Stimulated activated naive CD8-positive, alpha-beta T cell treated with anti-CD3 and anti-CD28 coated beads, Interleukin-15, amount 100 ng/mL, for 72 hours (primary cell): ENCODE measurements at regions not wholly inside any gene's neighbourhood (a gene's known extent, or its start where the extent isn't known, plus 50 kb on each side); places are given as distances from the start of the nearest gene placed in this dataset.
"Not testable (repeated sequence)": the region's sequence is repeated elsewhere in the genome, so short reads cannot be mapped to it uniquely, and the experiment has no call there.

Source experiments
- ATAC-seq: fragments of 150-1000 bp; cut with Tn5 transposase; 2 replicates; pipeline ENCODE4 v1.10.0; 2021; ENCODE audit warnings: mild to moderate bottlenecking, moderate library complexity
- DNase-seq, 2 donors: peaks; one replicate each; pipeline ENCODE4 v3.0.0; 2021 to 2022
- H3K27ac Mint-ChIP-seq, 2 donors: one replicate each; pipeline ENCODE4 v1.8.0; 2022; ENCODE audit warnings: mild to moderate bottlenecking in 2 of 2, mixed read lengths in 2 of 2, moderate library complexity in 2 of 2
- H3K27me3 Mint-ChIP-seq: one replicate; pipeline ENCODE4 v1.8.0; 2022; ENCODE audit warnings: mixed read lengths
- H3K4me1 Mint-ChIP-seq: one replicate; pipeline ENCODE4 v1.8.0; 2022; ENCODE audit warnings: mild to moderate bottlenecking, mixed read lengths
- H3K4me3 Mint-ChIP-seq, 2 donors: one replicate each; pipeline ENCODE4 v1.8.0; 2022; ENCODE audit warnings: mild to moderate bottlenecking in 2 of 2, mixed read lengths in 2 of 2, moderate library complexity in 1 of 2
- H3K9me3 Mint-ChIP-seq, 2 donors: one replicate each; pipeline ENCODE4 v1.8.0; 2022; ENCODE audit warnings: mixed read lengths in 2 of 2

GRCh38 chr6:106744029-106744428 lies 114.7 kb downstream of the QRSL1 start:
- H3K4me3 Mint-ChIP-seq, H3K4me1 Mint-ChIP-seq, DNase-seq, H3K27ac Mint-ChIP-seq, ATAC-seq, H3K9me3 Mint-ChIP-seq: not testable (repeated sequence)
- peaks cover 33% of the 10 kb centered on the region for H3K27me3 Mint-ChIP-seq

GRCh38 chr6:106743612-106744011 lies 114.2 kb downstream of the QRSL1 start:
- ATAC-seq (no peak), DNase-seq (no peak)
- no peak overlapping the region for H3K4me3 Mint-ChIP-seq
- no peaks in the 10 kb centered on the region for H3K9me3 Mint-ChIP-seq
- H3K4me1 Mint-ChIP-seq = no peaks in the 10 kb centered on the region
- H3K27ac Mint-ChIP-seq = no peak overlapping the region
- peaks cover 30% of the 10 kb centered on the region for H3K27me3 Mint-ChIP-seq

GRCh38 chr6:106740287-106740686 lies 110.9 kb downstream of the QRSL1 start:
- H3K27ac Mint-ChIP-seq = peak overlapping the region in 1 of 2 donors; percentile 76
- peaks cover 22% of the 10 kb centered on the region for H3K27me3 Mint-ChIP-seq
- H3K4me3 Mint-ChIP-seq = no peak overlapping the region
- H3K9me3 Mint-ChIP-seq = no peaks in the 10 kb centered on the region
- ATAC-seq (no peak), DNase-seq (no peak)
- no peaks in the 10 kb centered on the region for H3K4me1 Mint-ChIP-seq

GRCh38 chr6:106739387-106739786 lies 110.0 kb downstream of the QRSL1 start:
- H3K4me1 Mint-ChIP-seq = no peaks in the 10 kb centered on the region
- H3K9me3 Mint-ChIP-seq = no peaks in the 10 kb centered on the region
- H3K27me3 Mint-ChIP-seq = peaks cover 20% of the 10 kb centered on the region
- DNase-seq (no peak), ATAC-seq (no peak)
- H3K4me3 Mint-ChIP-seq = no peak overlapping the region
- no peak overlapping the region for H3K27ac Mint-ChIP-seq

- no peaks in the 10 kb centered on the region for H3K4me1 Mint-ChIP-seq
- H3K4me3 Mint-ChIP-seq = no peak overlapping the region
- H3K27me3 Mint-ChIP-seq = peaks cover 8% of the 10 kb centered on the region
- no peaks in the 10 kb centered on the region for H3K9me3 Mint-ChIP-seq
- DNase-seq (no peak), ATAC-seq (no peak)
- no peak overlapping the region for H3K27ac Mint-ChIP-seq
These were observed 107.1 kb downstream of the QRSL1 start for GRCh38 chr6:106736502-106736901.

- Mint-ChIP-seq H3K9me3 (no peaks in the 10 kb centered on the region), H3K4me1 (no peaks in the 10 kb centered on the region), H3K4me3 (no peak overlapping the region), H3K27me3 (peaks cover 8% of the 10 kb centered on the region), H3K27ac (no peak overlapping the region)
- DNase-seq (no peak), ATAC-seq (no peak)
These were observed 106.5 kb downstream of the QRSL1 start for GRCh38 chr6:106735828-106736227.

- no peak for ATAC-seq
- Mint-ChIP-seq H3K27me3 (peaks cover 9% of the 10 kb centered on the region), H3K27ac (no peak overlapping the region), H3K4me3 (no peak overlapping the region), H3K9me3 (no peaks in the 10 kb centered on the region), H3K4me1 (no peaks in the 10 kb centered on the region)
- no peak for DNase-seq
These were observed 105.8 kb downstream of the QRSL1 start for GRCh38 chr6:106735136-106735633.

- no peaks in the 10 kb centered on the region for H3K4me1 Mint-ChIP-seq
These were observed 104.0 kb downstream of the QRSL1 start for GRCh38 chr6:106733386-106733785.

GRCh38 chr6:106732376-106732940 lies 103.1 kb downstream of the QRSL1 start:
- Mint-ChIP-seq H3K4me1 (no peaks in the 10 kb centered on the region), H3K4me3 (no peak overlapping the region), H3K27ac (no peak overlapping the region), H3K9me3 (no peaks in the 10 kb centered on the region), H3K27me3 (peaks cover 10% of the 10 kb centered on the region)
- DNase-seq (no peak), ATAC-seq (no peak)

More at GRCh38 chr6:106733386-106733785, 104.0 kb downstream of the QRSL1 start:
- Mint-ChIP-seq H3K27me3 (peaks cover 18% of the 10 kb centered on the region), H3K9me3 (no peaks in the 10 kb centered on the region), H3K4me3 (no peak overlapping the region), H3K27ac (no peak overlapping the region)
- no peak for DNase-seq
- no peak for ATAC-seq

GRCh38 chr6:106731843-106732160 lies 102.4 kb downstream of the QRSL1 start:
- Mint-ChIP-seq H3K27me3 (peaks cover 10% of the 10 kb centered on the region), H3K4me1 (no peaks in the 10 kb centered on the region), H3K27ac (no peak overlapping the region), H3K9me3 (no peaks in the 10 kb centered on the region), H3K4me3 (no peak overlapping the region)
- DNase-seq = no peak
- ATAC-seq = no peak

GRCh38 chr6:106731144-106731842 lies 101.9 kb downstream of the QRSL1 start:
- peaks cover 10% of the 10 kb centered on the region for H3K27me3 Mint-ChIP-seq
- no peak overlapping the region for H3K27ac Mint-ChIP-seq
- ATAC-seq = no peak
- no peak overlapping the region for H3K4me3 Mint-ChIP-seq
- no peak for DNase-seq
- H3K9me3 Mint-ChIP-seq = no peaks in the 10 kb centered on the region
- no peaks in the 10 kb centered on the region for H3K4me1 Mint-ChIP-seq

- Mint-ChIP-seq H3K4me3 (no peak overlapping the region), H3K4me1 (no peaks in the 10 kb centered on the region), H3K27me3 (peaks cover 10% of the 10 kb centered on the region), H3K27ac (no peak overlapping the region), H3K9me3 (no peaks in the 10 kb centered on the region)
- no peak for DNase-seq
- ATAC-seq = no peak
These were observed 101.3 kb downstream of the QRSL1 start for GRCh38 chr6:106730718-106731117.

GRCh38 chr6:106730264-106730663 lies 100.9 kb downstream of the QRSL1 start:
- DNase-seq = no peak
- ATAC-seq = no peak
- Mint-ChIP-seq H3K9me3 (no peaks in the 10 kb centered on the region), H3K4me3 (no peak overlapping the region), H3K4me1 (no peaks in the 10 kb centered on the region), H3K27ac (no peak overlapping the region), H3K27me3 (peaks cover 10% of the 10 kb centered on the region)

GRCh38 chr6:106729841-106730240 lies 100.5 kb downstream of the QRSL1 start:
- H3K27ac Mint-ChIP-seq = peak overlapping the region in 1 of 2 donors; percentile 15
- ATAC-seq (no peak), DNase-seq (no peak)
- H3K4me1 Mint-ChIP-seq = no peaks in the 10 kb centered on the region
- H3K4me3 Mint-ChIP-seq = no peak overlapping the region
- peaks cover 10% of the 10 kb centered on the region for H3K27me3 Mint-ChIP-seq
- no peaks in the 10 kb centered on the region for H3K9me3 Mint-ChIP-seq

- Mint-ChIP-seq H3K27me3 (peaks cover 10% of the 10 kb centered on the region), H3K4me3 (no peak overlapping the region), H3K4me1 (no peaks in the 10 kb centered on the region), H3K27ac (no peak overlapping the region), H3K9me3 (no peaks in the 10 kb centered on the region)
- no peak for DNase-seq
- no peak for ATAC-seq
These were observed 99.0 kb downstream of the QRSL1 start for GRCh38 chr6:106728296-106728870.

GRCh38 chr6:106727480-106728149 lies 98.2 kb downstream of the QRSL1 start:
- H3K27ac Mint-ChIP-seq = no peak overlapping the region
- no peaks in the 10 kb centered on the region for H3K4me1 Mint-ChIP-seq
- no peak overlapping the region for H3K4me3 Mint-ChIP-seq
- DNase-seq (no peak), ATAC-seq (no peak)
- peaks cover 10% of the 10 kb centered on the region for H3K27me3 Mint-ChIP-seq
- no peaks in the 10 kb centered on the region for H3K9me3 Mint-ChIP-seq
